ENCODE measurements at regions not wholly inside any gene's neighbourhood (a gene's known extent, or its start where the extent isn't known, plus 50 kb on each side); places are given as distances from the start of the nearest gene placed in this dataset.

DNA sequence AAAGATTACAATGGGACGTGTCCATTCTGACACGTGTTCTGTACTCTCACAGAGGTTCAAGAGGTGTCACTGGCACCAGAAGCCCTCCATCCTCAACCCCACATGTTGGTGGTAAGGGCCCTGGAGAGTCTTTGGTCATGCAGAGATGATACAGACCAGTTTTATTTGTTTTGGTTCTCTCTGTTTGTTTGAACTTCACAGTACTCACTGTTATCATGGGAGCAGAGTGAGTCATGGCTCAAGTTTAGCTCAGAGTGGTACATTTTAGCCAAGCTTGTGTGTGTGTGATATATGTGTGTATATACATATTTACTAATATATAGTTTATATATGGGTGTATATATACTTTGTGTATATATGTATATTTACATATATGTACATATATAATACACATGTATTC, 935.6 kb downstream of the GRID1 start:
- Histone ChIP-seq H2BK120ac (ENCODE audit: low read depth, low read length) (no peak overlapping the region), H2BK15ac (ENCODE audit: low read depth, low read length) (no peak overlapping the region), H3K4me3 (ENCODE audit: insufficient read depth, low read depth, low read length) (no peak overlapping the region), H3K18ac (ENCODE audit: low read depth, low read length) (no peak overlapping the region), H4K20me1 (ENCODE audit: insufficient read depth, low read length) (no peaks in the 10 kb centered on the region), H2AK9ac (replicated peaks; ENCODE audit: low read depth, low read length, poor library complexity) (no peak overlapping the region), H3K4ac (ENCODE audit: low read depth, low read length) (no peak overlapping the region), H2BK20ac (ENCODE audit: low read depth, low read length) (no peak overlapping the region), H3K4me2 (ENCODE audit: low read depth, low read length) (no peak overlapping the region), H3K9me3 (ENCODE audit: control insufficient read depth, insufficient read depth, low read length) (peaks cover 11% of the 10 kb centered on the region), H2BK5ac (ENCODE audit: low read depth, low read length, poor library complexity, severe bottlenecking) (no peak overlapping the region), H2AK5ac (ENCODE audit: low read depth, low read length) (no peak overlapping the region), H3K27me3 (ENCODE audit: control insufficient read depth, insufficient read depth, low read length) (no peaks in the 10 kb centered on the region), H3K27ac (ENCODE audit: insufficient read depth, low read length) (no peak overlapping the region), H4K8ac (ENCODE audit: low read depth in 2 of 2, low read length in 2 of 2) (no peak overlapping the region), H3K9ac (ENCODE audit: low read depth, low read length) (no peak overlapping the region), H3K36me3 (ENCODE audit: control insufficient read depth, insufficient read depth, low read length) (no peaks in the 10 kb centered on the region), H3K9me1 (ENCODE audit: insufficient read depth, low read length) (no peaks in the 10 kb centered on the region), H3K4me1 (ENCODE audit: control insufficient read depth, insufficient read depth, low read length) (no peaks in the 10 kb centered on the region), H3K79me1 (ENCODE audit: low read depth in 1 of 2, low read length in 2 of 2) (no peaks in the 10 kb centered on the region), H2AFZ (replicated peaks; ENCODE audit: low read length, poor library complexity) (peak overlapping the region; percentile 23), H3K14ac (replicated peaks; ENCODE audit: low read depth, low read length) (no peak overlapping the region), H3K56ac (ENCODE audit: extremely low read depth, insufficient read depth, low read length) (no peak overlapping the region), H3K23ac (ENCODE audit: low read depth, low read length) (no peak overlapping the region), H4K91ac (ENCODE audit: insufficient read depth, low read depth, low read length) (no peak overlapping the region), H4K5ac (ENCODE audit: low read depth, low read length) (no peak overlapping the region)
- no TSS peak for BruUV-seq (replicated peaks)
- TF ChIP-seq MXI1 (IDR thresholded peaks at IDR 0.05; ENCODE audit: borderline replicate concordance, low read depth, low read length) (no peak), RAD21 (IDR thresholded peaks at IDR 0.05; ENCODE audit: low read length) (no peak), FOS (IDR thresholded peaks at IDR 0.05; ENCODE audit: low read depth, low read length) (no peak), BHLHE40 (IDR thresholded peaks at IDR 0.05; ENCODE audit: low read depth, low read length) (no peak), MAFK (IDR thresholded peaks at IDR 0.05; ENCODE audit: low read depth, low read length) (no peak)
- TF ChIP-seq, protein P1, sequence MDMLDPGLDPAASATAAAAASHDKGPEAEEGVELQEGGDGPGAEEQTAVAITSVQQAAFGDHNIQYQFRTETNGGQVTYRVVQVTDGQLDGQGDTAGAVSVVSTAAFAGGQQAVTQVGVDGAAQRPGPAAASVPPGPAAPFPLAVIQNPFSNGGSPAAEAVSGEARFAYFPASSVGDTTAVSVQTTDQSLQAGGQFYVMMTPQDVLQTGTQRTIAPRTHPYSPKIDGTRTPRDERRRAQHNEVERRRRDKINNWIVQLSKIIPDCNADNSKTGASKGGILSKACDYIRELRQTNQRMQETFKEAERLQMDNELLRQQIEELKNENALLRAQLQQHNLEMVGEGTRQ (IDR thresholded peaks at IDR 0.05; ENCODE audit: low read depth, low read length): no peak
- ChIA-PET CTCF (no interaction called here), POLR2A (ENCODE audit: unreplicated experiment) (no interaction called here)
- in situ Hi-C loops (cut with MboI; ENCODE audit: low sequenced_read_pairs): no loop called here
- no CpG with 5 or more reads among the region's 2 CpGs for WGBS, 2 experiments (ENCODE audit: extremely low coverage in 2 of 2, insufficient read length in 1 of 2)
- dilution Hi-C loops (cut with HindIII; ENCODE audit: low sequenced_read_pairs, unreplicated experiment): no loop called here
- no peak for DNase-seq
- intact Hi-C loops (cut with micrococcal nuclease): no loop called here
- no peak for ATAC-seq (ENCODE audit: low read depth)
